Endothelial cell (in vitro differentiated cells): ENCODE measurements at regions not wholly inside any gene's neighbourhood (a gene's known extent, or its start where the extent isn't known, plus 50 kb on each side); places are given as distances from the start of the nearest gene placed in this dataset.

Experiments used
- DNase-seq: peaks from one replicate; pipeline ENCODE4 v3.0.0; 2021; ENCODE audit warnings: low spot score
- H3K27ac Mint-ChIP-seq: one replicate; pipeline ENCODE4 v1.8.0; 2021; ENCODE audit warnings: mixed read lengths, inconsistent platforms; ENCODE audit not compliant: unreplicated experiment
- H3K27me3 Mint-ChIP-seq: one replicate; pipeline ENCODE4 v1.8.0; 2021; ENCODE audit warnings: mild to moderate bottlenecking, moderate library complexity, mixed read lengths, inconsistent platforms; ENCODE audit not compliant: unreplicated experiment
- H3K36me3 Mint-ChIP-seq: one replicate; pipeline ENCODE4 v1.8.0; 2021; ENCODE audit warnings: mild to moderate bottlenecking, low read depth, mixed read lengths, inconsistent platforms; ENCODE audit not compliant: unreplicated experiment
- H3K4me1 Mint-ChIP-seq: one replicate; pipeline ENCODE4 v1.8.0; 2021; ENCODE audit warnings: mild to moderate bottlenecking, mixed read lengths, inconsistent platforms; ENCODE audit not compliant: unreplicated experiment
- H3K4me3 Mint-ChIP-seq: one replicate; pipeline ENCODE4 v1.8.0; 2021; ENCODE audit warnings: mild to moderate bottlenecking, mixed read lengths, inconsistent platforms; ENCODE audit not compliant: unreplicated experiment
- H3K9me3 Mint-ChIP-seq: one replicate; pipeline ENCODE4 v1.8.0; 2021; ENCODE audit warnings: mixed read lengths, inconsistent platforms; ENCODE audit not compliant: unreplicated experiment
- CTCF ChIP-seq: fragments of 200-600 bp; sonication (generic); IDR thresholded peaks from one replicate; pipeline ENCODE4 v1.5.0; 2021; ENCODE audit warnings: antibody characterized with exemption; ENCODE audit not compliant: unreplicated experiment

- no peak for TF ChIP-seq CTCF
- DNase-seq = no peak
- Mint-ChIP-seq H3K36me3 (no peaks in the 10 kb centered on the region), H3K27ac (no peak overlapping the region), H3K4me1 (peaks cover 9% of the 10 kb centered on the region), H3K27me3 (no peaks in the 10 kb centered on the region), H3K4me3 (no peak overlapping the region), H3K9me3 (no peaks in the 10 kb centered on the region)
These were observed 343.2 kb downstream of the SPRY1 start for GRCh38 chr4:123739806-123740205.

GRCh38 chr4:123740236-123740635, 343.6 kb downstream of the SPRY1 start:
- DNase-seq = no peak
- Mint-ChIP-seq H3K9me3 (no peaks in the 10 kb centered on the region), H3K27ac (peak overlapping the region; percentile 11), H3K4me3 (peak overlapping the region; percentile 30), H3K4me1 (peaks cover 9% of the 10 kb centered on the region), H3K27me3 (no peaks in the 10 kb centered on the region), H3K36me3 (no peaks in the 10 kb centered on the region)
- no peak for TF ChIP-seq CTCF

GRCh38 chr4:123741906-123742305, 345.3 kb downstream of the SPRY1 start:
- Mint-ChIP-seq H3K27me3 (no peaks in the 10 kb centered on the region), H3K4me1 (peaks cover 9% of the 10 kb centered on the region), H3K36me3 (no peaks in the 10 kb centered on the region), H3K9me3 (no peaks in the 10 kb centered on the region), H3K4me3 (no peak overlapping the region), H3K27ac (no peak overlapping the region)
- DNase-seq = no peak
- TF ChIP-seq CTCF = no peak

GRCh38 chr4:123743848-123744247, 347.3 kb downstream of the SPRY1 start:
- Mint-ChIP-seq H3K4me1 (peaks cover 9% of the 10 kb centered on the region), H3K27me3 (no peaks in the 10 kb centered on the region), H3K9me3 (no peaks in the 10 kb centered on the region), H3K36me3 (no peaks in the 10 kb centered on the region), H3K27ac (no peak overlapping the region), H3K4me3 (no peak overlapping the region)
- no peak for DNase-seq
- no peak for TF ChIP-seq CTCF

GRCh38 chr4:123744664-123745290, 348.2 kb downstream of the SPRY1 start:
- Mint-ChIP-seq H3K36me3 (no peaks in the 10 kb centered on the region), H3K9me3 (no peaks in the 10 kb centered on the region), H3K4me1 (peaks cover 9% of the 10 kb centered on the region), H3K27ac (no peak overlapping the region), H3K27me3 (no peaks in the 10 kb centered on the region), H3K4me3 (no peak overlapping the region)
- TF ChIP-seq CTCF = no peak
- DNase-seq = no peak
